ENCODE measurements at regions not wholly inside any gene's neighbourhood (a gene's known extent, or its start where the extent isn't known, plus 50 kb on each side); places are given as distances from the start of the nearest gene placed in this dataset.

DNA sequence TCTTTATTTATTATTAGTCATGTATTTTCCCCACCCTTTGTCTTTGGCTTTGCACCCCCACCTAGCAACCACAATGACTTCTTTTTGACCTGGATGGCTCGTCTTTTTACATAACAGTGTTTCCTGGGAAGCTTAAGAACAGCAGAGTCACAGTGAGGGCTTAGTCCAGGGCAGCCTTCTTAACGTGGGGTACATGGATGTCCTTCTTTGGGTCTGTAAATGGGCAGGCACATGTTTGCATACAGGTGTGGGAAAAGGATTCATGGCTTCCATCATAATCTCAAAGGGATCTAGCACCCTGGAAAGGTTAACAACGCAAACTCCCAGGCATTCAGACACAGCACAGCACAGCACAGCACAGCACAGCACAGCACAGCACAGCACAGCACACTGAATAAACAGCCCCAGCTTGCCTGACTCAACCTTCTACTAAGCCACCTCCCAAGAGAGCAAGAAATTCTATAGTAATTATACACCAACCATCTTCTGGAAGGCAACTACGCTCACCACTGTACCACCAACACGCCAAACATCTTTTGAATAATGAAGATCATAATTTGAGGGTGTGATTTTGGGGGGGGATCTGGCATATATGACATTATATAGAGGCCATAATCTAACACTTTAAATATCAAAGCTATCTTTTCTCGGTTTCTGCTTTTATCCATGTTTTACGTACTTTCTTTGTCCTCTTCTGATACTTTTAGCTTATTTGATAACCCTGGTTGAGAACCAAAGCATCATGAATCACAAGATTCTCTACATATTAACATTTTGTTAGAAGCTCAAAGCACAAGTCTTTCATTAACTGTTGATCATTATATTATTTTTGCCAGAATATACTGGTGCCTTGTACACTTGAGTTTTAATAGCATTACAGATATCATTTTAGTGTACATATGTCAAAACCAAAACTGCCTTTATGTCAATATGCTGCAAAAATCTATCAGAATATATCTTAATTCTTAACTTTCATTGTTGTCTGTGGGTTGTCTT lies 177.2 kb upstream of the KLF14 start:
- DNase-seq (ENCODE audit: low read depth in 2 of 2, low spot score in 1 of 2) = no peak

DNA sequence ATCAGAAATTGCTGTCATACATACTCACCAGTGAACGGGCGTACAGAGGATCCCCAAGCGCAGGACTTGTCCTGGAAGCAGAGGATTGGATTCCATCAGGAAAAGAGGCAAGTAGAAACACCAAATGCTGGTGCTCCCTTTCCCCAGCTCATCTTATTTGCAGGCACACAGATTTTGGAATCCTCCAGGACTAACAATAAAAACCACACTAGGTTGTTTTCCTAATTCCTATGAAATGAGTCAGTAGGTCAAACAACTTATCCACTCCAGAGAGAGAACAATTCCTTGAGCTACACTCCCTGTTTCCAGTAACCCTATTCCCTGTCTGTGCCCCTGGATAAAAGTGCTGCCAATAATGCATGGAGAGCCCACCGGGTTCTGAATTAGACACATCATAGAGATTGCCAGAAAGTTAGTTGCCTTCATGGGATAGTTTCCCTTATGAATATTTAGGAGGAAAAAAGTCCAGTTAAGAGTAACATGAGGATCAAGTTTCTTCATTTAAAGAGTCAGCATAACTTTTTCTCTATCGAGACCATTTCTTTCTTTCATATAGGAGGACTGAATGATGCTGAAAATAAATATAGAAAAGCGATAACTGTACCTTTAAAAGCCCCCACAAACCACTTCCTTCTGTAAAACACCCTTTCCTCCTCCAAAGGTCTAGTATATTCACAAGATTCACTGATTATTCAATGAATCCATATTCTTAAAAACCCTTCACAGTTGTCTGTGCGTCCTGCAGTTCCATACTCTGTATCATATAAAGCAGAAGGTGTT lies 178.3 kb upstream of the KLF14 start:
- DNase-seq (ENCODE audit: low read depth in 2 of 2, low spot score in 1 of 2) = no peak

GRCh38 chr7:130912862-130913638 lies 179.0 kb upstream of the KLF14 start:
- DNase-seq (ENCODE audit: low read depth in 2 of 2, low spot score in 1 of 2) = peak; percentile 51 to 56

DNA sequence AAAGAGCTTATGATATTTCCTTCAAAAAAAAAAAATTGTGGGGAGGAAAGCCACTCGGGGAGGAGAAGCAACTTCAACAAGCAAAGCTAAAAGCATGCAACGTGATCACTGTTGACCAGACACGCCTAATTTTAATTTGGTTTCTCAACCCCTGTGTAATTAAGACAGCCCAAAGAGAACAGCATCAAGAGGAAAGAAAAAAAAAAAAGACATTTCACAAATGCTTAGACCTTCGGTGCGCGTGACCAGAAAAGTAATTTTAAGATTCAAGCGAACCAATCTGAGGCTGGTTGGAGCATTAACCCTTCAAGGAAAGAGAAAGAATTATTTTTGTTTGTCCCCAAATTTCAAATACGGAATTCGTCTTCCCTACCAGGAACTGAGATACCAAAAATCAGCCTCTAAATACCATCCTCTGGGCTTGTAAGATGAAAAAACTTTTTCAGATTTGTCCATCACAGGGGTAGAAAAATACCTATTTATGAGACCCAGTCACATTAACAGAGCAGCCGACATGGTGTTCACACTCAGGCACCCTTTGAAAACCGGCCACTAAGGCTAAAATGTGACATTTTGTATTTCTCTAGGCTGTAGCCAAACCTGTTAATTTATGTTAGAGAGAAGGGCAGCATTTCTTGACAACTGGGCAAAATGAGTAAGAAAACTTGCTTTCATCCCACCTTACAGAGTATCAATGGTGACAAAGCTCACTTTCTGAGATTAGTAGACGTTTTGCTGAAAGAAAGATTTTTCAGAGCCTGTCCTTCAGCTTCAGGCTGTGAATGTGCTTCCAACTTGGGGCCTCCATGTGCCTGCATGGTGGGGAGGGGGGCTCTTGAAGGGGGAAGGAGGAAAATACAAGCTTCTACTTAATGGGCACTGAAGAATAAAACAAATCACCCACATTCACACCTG lies 179.9 kb upstream of the KLF14 start:
- no peak for DNase-seq (ENCODE audit: low read depth in 2 of 2, low spot score in 1 of 2)

DNA sequence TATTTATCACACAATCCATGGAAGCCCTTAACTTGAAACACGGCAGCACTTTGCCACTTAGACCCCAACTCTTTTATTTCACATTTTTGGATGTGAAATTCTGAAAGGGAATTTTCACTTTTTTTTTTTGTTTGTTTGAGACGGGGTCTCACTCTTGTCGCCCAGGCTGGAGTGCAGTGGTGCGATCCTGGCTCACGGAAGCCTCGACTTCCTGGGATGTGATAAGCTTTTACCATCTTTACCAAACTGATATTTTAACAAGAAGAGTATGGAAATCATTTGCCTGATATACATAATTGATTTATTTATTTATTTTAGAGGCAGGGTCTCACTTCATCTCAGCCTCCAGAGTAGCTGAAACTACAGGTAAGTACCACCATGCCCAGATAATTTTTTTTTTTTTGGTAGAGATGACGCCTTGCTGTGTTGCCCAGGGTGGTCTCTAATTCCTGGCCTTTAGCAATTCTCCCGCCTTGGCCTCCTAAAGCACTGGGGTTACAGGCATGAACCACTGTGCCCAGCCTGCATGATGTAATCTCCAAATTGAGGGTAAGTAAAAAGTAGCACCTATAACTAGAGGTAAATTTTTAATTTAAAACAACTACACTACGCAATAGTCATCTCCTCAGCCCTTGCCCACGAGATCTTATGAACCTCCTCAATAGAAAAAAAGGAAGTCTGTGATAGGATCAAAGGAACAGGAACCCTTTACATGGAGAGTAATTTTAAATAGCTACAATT lies 180.7 kb upstream of the KLF14 start:
- no peak for DNase-seq (ENCODE audit: low read depth in 2 of 2, low spot score in 1 of 2)

DNA sequence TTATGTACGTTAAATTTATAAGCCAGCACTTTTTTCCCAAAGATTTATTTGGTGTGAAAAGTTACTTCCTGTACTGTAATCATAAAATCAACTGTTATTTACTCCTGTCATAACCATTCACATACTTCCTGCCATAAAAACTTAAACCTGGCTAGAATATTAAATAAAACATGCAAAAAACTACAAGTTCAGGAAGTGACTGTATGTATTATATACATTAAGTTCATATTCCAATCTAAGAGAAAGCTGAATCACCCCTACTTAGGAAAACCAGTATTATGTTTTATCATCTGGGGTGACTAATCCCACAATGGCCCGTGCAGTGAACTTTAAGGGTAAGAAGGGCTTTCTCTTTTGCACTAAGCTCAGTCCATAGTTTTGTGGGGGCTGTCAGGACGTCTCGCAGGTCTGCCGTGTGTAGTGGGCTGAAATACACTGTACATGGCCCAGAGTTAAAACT lies 183.7 kb upstream of the KLF14 start:
- no peak for DNase-seq (ENCODE audit: low read depth in 2 of 2, low spot score in 1 of 2)

DNA sequence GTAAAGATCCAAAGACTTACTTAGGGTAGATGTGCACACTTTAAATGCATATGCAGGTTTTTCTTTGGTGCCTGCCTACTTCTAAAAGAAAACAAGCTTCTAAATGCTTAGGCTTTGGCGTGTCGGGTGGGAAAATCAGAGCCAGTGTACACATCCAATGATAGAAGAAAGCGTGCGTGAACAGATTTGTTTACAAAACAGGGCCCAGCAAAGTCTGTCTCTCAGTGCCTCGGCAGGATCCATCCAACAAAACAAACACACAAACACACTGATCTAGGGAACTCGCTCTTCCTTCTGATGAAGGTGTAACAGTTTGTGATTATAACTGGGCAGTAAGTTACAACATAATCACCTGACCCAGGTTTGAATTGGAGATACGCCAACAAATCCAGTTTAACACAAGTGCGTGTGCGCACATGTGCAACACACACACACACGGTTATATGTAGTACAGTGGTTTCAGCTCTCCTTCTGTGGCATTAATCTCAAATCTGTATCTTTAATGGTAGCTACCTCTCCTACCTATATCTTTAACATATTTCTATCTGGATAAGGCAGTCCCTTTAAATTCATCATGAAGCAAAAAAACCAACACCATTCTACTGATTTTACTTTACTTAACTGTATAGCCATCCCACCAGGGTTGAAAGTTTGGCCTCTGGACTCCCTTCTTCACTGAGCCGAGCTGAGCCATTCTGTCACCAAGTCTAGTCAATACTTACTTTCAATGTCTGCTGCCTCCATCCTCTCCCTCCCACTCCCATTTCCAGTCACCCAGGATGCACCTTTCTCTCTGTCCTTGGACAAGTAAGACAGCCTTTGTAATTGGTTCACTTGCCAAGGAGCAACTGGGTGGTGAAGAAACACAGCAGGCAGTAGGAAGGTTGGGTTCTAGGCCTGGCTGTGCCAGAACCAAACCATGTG lies 184.4 kb upstream of the KLF14 start:
- no peak for DNase-seq (ENCODE audit: low read depth in 2 of 2, low spot score in 1 of 2)

DNA sequence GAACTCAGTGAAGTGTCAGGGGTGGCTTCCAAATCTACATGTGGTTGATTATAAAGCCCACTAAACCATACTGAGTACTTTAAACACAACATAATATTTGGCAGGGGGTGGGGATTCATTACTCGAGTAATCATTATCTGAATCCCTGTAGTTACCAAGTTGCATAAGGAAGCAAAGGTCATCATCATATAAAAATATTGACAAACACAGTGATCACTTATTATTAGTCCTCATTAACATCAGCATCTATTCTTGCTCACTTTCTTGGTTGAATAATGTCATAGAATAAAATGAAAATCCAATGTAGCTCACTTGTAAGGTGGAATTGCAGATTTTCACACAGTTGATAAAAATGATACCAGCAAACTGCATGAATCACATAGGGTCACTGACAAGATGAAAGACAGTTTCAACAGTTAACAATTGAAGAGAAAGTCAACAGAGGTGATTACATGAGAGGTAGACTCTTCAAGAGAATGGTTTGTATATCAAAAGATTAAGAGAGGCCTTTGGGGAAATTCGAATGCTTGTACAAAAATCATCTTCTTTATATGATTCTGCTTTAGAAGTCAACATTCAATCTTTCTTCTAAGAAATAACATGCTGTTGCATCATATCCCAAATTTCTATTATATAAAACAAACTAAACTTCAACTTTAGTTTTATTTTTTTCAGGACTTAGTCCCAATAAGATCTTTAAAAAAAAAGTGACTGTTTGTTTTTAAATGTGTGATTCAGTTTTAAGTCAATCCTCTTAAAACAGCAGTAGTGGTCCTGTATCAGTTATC lies 185.5 kb upstream of the KLF14 start:
- no peak for DNase-seq (ENCODE audit: low read depth in 2 of 2, low spot score in 1 of 2)

- DNase-seq (ENCODE audit: low read depth in 2 of 2, low spot score in 1 of 2) = no peak
These were observed 186.1 kb upstream of the KLF14 start for GRCh38 chr7:130920122-130920521.

DNA sequence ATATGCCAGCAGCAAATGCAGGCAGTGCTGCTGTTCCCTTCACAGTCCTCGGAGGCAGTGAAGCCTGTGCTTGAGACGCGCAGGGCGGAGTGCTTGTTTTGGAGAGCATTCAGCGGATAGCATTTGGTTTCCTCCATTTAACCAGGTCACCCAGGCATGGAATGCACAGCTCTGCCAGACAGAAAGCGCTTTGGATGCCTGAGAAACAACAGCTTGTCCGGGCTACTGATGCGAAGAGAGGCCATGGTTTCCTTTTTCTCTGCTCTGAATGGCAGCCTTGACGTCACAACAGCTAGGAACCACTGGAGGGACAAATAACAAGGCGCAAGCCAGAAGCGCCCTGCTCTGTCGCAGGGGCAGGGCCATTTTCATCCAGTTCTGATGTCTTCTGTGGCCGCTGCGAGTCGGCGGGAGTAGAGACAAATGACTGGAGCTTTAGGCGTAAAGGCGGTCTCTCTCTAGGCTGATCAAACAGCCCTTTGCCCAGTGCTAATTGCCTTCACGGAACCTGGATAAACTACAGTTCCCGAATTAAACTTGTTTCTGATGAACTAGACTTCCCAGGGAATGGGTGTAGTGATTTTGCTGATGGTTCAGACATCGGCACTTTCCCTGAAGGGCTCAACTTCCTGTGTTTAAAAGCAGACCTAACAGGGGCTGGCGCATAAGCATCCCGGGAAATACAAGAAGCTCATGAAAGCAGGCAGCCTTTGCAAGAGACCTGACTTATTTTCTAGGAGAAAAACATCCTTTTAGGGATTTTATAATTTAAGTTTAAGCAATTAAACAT lies 187.6 kb upstream of the KLF14 start:
- DNase-seq (ENCODE audit: low read depth in 2 of 2, low spot score in 1 of 2) = no peak

- DNase-seq (ENCODE audit: low read depth in 2 of 2, low spot score in 1 of 2) = no peak
These were observed 188.5 kb upstream of the KLF14 start for GRCh38 chr7:130922206-130923112.

DNA sequence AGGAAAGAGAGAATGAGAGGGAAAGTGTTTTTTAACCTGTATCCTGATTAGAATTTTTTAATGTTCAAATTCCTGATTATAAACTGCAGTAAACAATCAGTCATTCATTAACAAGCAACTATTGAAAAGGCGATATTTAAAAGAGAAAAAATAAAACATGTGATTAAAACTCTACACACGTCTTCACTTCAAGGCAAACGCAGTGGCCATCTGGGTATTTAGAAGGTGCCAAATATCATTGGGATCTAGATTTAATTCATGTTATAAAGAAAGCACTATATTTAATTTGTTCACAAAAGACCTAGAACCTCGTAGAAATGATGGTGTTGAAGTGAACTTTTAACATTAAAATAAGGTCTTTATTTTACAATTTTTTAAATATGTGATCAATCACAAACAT lies 189.4 kb upstream of the KLF14 start:
- DNase-seq (ENCODE audit: low read depth in 2 of 2, low spot score in 1 of 2) = no peak

DNA sequence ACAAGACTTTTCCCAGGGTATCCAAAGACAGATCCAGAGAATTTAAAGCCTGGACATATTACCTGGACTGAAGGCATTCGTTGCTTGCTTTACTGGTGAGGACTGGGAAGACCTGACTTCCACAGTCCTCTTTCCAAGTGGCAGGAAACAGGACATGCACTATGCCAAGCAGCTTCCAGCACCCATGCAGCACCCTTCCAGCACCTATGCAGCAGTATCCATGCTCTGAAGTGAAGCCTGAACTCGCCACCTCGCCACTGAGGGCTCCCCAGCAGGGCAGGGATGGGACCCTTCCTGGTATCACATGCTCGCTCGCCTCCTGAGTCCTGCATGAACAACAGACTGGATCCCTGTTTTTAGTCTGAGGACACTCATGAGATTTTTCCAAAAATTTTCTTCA lies 189.9 kb upstream of the KLF14 start:
- no peak for DNase-seq (ENCODE audit: low read depth in 2 of 2, low spot score in 1 of 2)

DNA sequence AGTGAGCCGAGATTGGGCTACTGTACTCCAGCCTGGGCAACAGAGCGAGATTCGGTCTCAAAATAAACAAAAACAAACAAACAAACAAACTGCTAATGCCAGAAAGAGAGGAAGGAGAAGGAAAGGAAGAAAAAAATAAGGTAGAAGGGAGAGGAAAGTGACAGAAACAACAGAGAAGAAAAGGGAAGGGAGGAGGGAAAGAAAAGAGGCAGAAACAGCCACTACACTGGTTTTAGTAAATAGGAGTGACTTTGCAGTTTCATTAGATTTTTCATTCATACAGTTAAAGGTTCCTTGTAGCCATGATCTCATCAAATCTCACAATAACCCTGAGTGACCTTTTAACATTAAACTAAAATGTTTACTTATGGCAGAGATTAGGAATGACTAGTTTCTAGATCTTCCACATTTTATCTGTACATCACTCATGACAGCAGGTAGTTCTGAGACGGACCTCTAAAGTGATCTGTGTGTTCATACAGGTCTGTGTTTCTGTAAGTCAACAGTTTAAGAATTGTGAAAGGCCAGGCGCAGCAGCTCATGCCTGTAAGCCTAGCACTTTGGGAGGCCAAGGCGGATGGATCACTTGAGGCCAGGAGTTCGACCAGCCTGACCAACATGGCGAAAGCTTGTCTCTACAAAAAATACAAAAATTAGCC lies 191.3 kb upstream of the KLF14 start:
- DNase-seq (ENCODE audit: low read depth in 2 of 2, low spot score in 1 of 2) = no peak

DNA sequence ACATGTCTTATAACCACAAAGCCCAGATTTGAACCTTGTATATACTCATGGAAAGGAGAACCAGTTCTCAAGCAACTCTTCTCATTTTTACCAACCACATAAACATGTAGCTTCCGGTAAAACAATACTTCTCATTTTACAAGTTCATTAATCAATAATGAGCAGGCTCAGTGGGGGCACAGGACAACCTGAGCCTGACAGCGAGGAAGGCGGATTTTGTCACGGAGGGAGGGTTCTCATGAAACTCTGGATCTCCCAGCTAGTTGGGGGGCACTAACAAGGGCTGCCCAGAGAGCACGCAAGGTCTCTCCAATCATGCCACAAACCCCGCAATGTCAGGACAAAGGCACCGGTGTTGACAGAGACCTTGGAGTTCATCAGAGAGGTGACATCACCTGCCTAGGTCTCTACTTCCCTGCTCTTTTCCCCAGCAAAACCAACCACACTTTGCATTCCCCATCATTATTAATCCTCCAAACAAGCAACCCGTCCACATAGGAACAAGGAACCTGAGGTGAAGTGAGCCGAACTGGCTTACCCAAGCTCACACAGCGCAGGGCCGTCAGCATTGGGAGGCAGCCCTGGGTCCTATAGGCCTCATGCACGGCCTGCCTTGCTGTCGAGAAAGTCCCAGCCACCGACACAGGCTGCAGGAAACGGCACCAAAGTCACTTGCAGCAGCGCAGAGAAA lies 192.1 kb upstream of the KLF14 start:
- no peak for DNase-seq (ENCODE audit: low read depth in 2 of 2, low spot score in 1 of 2)

All from stimulated activated CD8-positive, alpha-beta memory T cell treated with anti-CD3 and anti-CD28 coated beads, Interleukin-4, amount 100 ng/mL, for 1 hour (primary cell).